Spleen (tissue), 7 donors: ENCODE measurements at regions not wholly inside any gene's neighbourhood (a gene's known extent, or its start where the extent isn't known, plus 50 kb on each side); places are given as distances from the start of the nearest gene placed in this dataset.

Source experiments
- POLR2A ChIP-seq, 3 donors: fragments of 450-650 bp; IDR thresholded peaks; one replicate each; pipeline ENCODE4 v1.5.1; 2017; ENCODE audit warnings: antibody characterized with exemption in 3 of 3, mild to moderate bottlenecking in 1 of 3
- TF ChIP-seq, protein P1 (sequence below), 11 experiments: fragments of 200-600 bp in 7 of 11; fragments of 450-650 bp in 4 of 11; sonication (generic) in 4 of 11; IDR thresholded peaks in 8 of 11; conservative IDR thresholded peaks in 3 of 11; 1 replicate in 7 of 11; 2 replicates in 4 of 11; pipeline versions ENCODE4 v1.4.0 to v1.8.0; 2016 to 2021; ENCODE audit warnings: antibody characterized with exemption in 11 of 11, inconsistent platforms in 4 of 11, mild to moderate bottlenecking in 1 of 11
- donor health status: DM: no; HTN: no; CAD: no; lungs with moderate emphysema.
- donor health status: DM: no; HTN: no; CAD: no.
- donor health status: DM: no; HTN: no; CAD: no.

DNA sequence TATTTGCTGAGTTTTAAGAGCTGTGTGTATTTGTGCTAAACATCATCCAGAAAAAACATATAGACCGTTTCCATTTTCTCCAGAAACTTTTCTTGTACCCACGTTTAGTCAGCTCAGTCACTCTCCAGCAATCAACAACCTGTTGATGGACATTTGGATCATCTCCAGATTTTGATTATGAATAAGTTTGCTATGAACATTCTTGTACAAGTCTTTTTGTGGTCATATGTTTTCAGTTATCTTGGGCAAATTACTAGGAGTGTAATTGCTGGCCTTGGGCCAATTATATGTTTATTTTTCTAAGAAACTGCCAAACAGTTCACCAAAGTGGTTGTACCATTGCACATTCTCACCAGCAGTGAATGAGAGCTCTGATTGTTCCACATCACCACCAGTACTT is 221.8 kb downstream of the CENPF start:
- no peak for TF ChIP-seq POLR2A (IDR thresholded peaks at IDR 0.05)
- TF ChIP-seq, protein P1, sequence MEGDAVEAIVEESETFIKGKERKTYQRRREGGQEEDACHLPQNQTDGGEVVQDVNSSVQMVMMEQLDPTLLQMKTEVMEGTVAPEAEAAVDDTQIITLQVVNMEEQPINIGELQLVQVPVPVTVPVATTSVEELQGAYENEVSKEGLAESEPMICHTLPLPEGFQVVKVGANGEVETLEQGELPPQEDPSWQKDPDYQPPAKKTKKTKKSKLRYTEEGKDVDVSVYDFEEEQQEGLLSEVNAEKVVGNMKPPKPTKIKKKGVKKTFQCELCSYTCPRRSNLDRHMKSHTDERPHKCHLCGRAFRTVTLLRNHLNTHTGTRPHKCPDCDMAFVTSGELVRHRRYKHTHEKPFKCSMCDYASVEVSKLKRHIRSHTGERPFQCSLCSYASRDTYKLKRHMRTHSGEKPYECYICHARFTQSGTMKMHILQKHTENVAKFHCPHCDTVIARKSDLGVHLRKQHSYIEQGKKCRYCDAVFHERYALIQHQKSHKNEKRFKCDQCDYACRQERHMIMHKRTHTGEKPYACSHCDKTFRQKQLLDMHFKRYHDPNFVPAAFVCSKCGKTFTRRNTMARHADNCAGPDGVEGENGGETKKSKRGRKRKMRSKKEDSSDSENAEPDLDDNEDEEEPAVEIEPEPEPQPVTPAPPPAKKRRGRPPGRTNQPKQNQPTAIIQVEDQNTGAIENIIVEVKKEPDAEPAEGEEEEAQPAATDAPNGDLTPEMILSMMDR (IDR thresholded peaks at IDR 0.05 in 8 of 11, conservative IDR thresholded peaks at IDR 0.05 in 3 of 11) = no peak
